Neural progenitor cell (in vitro differentiated cells): ENCODE measurements at regions not wholly inside any gene's neighbourhood (a gene's known extent, or its start where the extent isn't known, plus 50 kb on each side); places are given as distances from the start of the nearest gene placed in this dataset.

Experiments
- EZH2 ChIP-seq: fragments of 200-600 bp; sonication (generic); IDR thresholded peaks from 2 replicates; pipeline ENCODE4 v1.6.1; 2017; ENCODE audit warnings: antibody characterized with exemption, mild to moderate bottlenecking, moderate library complexity
- TF ChIP-seq, protein P1 (sequence below): fragments of 200-600 bp; sonication (generic); IDR thresholded peaks from 2 replicates; pipeline ENCODE4 v1.5.1; 2017; ENCODE audit warnings: antibody characterized with exemption, mild to moderate bottlenecking

DNA sequence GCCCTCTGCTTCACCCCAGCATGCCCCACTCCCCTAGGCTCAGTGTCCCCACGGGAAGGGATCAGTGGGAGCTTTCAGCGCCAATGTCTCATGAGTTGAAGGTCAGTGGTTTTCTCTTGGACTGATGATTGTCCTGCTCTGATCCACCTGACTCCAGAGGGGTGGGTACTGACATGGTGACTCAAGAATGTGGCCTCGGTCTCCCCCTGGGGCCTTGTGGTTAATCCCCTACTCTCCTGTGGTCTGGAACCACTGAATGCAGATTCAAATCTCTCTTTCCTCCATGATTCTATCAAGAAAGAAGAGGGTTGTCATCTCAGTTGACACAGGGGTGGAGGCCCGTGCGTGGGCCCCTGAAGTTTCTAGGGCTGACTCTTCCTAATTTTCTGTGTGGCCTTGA is 176.9 kb downstream of the RPS24 start:
- TF ChIP-seq EZH2, result no peak
- TF ChIP-seq, protein P1, sequence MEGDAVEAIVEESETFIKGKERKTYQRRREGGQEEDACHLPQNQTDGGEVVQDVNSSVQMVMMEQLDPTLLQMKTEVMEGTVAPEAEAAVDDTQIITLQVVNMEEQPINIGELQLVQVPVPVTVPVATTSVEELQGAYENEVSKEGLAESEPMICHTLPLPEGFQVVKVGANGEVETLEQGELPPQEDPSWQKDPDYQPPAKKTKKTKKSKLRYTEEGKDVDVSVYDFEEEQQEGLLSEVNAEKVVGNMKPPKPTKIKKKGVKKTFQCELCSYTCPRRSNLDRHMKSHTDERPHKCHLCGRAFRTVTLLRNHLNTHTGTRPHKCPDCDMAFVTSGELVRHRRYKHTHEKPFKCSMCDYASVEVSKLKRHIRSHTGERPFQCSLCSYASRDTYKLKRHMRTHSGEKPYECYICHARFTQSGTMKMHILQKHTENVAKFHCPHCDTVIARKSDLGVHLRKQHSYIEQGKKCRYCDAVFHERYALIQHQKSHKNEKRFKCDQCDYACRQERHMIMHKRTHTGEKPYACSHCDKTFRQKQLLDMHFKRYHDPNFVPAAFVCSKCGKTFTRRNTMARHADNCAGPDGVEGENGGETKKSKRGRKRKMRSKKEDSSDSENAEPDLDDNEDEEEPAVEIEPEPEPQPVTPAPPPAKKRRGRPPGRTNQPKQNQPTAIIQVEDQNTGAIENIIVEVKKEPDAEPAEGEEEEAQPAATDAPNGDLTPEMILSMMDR, result no peak
